Upper lobe of left lung (tissue), 4 donors: ENCODE measurements at regions not wholly inside any gene's neighbourhood (a gene's known extent, or its start where the extent isn't known, plus 50 kb on each side); places are given as distances from the start of the nearest gene placed in this dataset.

Source experiments
- EP300 ChIP-seq, 4 donors: sonication (generic); formaldehyde crosslinking; IDR thresholded peaks; one replicate each; pipeline ENCODE4 v1.5.1; 2017; ENCODE audit warnings: antibody characterized with exemption in 4 of 4, control low read depth in 2 of 4
- POLR2A ChIP-seq, 4 donors: fragments of 450-650 bp; IDR thresholded peaks; one replicate each; pipeline ENCODE4 v1.5.1; 2016 to 2017; ENCODE audit warnings: antibody characterized with exemption in 4 of 4, mild to moderate bottlenecking in 2 of 4
- POLR2AphosphoS5 ChIP-seq, 2 donors: sonication (generic); formaldehyde crosslinking; IDR thresholded peaks; one replicate each; pipeline ENCODE4 v1.5.1; 2017; ENCODE audit warnings: antibody characterized with exemption in 2 of 2
- TF ChIP-seq, protein P1 (sequence below), 6 experiments: fragments of 450-650 bp in 4 of 6; fragments of 200-600 bp in 2 of 6; sonication (generic) in 2 of 6; IDR thresholded peaks; one replicate each; pipeline ENCODE4 v1.5.1; 2016 to 2019; ENCODE audit warnings: antibody characterized with exemption in 6 of 6

DNA sequence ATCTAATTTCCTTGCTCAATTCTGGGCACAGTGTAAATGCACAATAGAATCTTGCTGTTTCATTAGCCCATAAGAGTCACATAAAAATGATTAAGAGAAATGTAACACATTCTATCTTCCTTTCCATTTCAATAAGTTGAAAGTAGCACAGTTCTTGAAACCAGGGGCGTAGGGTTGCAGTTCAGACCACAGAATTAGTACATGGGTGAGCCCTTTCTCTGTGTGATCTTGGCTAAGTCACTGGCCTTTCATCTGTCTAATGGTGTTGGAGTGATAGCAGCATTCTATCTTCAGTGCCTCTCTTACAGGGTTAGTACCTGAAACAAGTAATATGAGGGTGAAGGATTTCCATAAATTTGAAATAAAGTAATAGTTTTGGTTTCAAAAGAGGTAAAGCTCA, 445.3 kb upstream of the ZNF462 start:
- TF ChIP-seq, protein P1, sequence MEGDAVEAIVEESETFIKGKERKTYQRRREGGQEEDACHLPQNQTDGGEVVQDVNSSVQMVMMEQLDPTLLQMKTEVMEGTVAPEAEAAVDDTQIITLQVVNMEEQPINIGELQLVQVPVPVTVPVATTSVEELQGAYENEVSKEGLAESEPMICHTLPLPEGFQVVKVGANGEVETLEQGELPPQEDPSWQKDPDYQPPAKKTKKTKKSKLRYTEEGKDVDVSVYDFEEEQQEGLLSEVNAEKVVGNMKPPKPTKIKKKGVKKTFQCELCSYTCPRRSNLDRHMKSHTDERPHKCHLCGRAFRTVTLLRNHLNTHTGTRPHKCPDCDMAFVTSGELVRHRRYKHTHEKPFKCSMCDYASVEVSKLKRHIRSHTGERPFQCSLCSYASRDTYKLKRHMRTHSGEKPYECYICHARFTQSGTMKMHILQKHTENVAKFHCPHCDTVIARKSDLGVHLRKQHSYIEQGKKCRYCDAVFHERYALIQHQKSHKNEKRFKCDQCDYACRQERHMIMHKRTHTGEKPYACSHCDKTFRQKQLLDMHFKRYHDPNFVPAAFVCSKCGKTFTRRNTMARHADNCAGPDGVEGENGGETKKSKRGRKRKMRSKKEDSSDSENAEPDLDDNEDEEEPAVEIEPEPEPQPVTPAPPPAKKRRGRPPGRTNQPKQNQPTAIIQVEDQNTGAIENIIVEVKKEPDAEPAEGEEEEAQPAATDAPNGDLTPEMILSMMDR (IDR thresholded peaks at IDR 0.05) = no peak
- TF ChIP-seq POLR2A (IDR thresholded peaks at IDR 0.05) = no peak
- TF ChIP-seq EP300 (IDR thresholded peaks at IDR 0.05) = no peak
- TF ChIP-seq POLR2AphosphoS5 (IDR thresholded peaks at IDR 0.05) = no peak
